Hypothalamus (tissue), 51 donors: ENCODE measurements at regions not wholly inside any gene's neighbourhood (a gene's known extent, or its start where the extent isn't known, plus 50 kb on each side); places are given as distances from the start of the nearest gene placed in this dataset.

Experiments used
- DNase-seq, 51 donors: peaks; one replicate each; lab custom pipeline; 2025; lab: John Stamatoyannopoulos, UW

DNA sequence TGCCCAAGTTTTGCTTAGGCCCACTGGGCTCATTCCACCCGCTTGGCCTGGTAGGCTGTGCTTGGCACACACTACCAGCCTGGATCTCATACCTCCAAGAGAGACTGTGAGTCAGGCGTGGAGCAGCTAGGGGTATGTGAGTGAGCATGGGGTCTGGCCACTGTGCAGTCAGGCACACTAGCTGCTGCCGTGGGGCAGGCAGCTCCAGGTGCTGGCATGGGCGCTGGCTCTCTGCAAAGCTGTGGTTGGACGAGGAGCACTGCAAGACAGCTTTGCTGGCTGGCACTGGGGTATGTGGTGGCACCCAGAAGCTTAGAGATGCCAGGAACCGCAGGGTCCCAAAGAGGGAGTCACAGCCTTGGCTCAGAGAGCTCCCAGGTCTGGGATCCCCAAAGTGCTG is 377.8 kb downstream of the KCTD8 start:
- no peak for DNase-seq

DNA sequence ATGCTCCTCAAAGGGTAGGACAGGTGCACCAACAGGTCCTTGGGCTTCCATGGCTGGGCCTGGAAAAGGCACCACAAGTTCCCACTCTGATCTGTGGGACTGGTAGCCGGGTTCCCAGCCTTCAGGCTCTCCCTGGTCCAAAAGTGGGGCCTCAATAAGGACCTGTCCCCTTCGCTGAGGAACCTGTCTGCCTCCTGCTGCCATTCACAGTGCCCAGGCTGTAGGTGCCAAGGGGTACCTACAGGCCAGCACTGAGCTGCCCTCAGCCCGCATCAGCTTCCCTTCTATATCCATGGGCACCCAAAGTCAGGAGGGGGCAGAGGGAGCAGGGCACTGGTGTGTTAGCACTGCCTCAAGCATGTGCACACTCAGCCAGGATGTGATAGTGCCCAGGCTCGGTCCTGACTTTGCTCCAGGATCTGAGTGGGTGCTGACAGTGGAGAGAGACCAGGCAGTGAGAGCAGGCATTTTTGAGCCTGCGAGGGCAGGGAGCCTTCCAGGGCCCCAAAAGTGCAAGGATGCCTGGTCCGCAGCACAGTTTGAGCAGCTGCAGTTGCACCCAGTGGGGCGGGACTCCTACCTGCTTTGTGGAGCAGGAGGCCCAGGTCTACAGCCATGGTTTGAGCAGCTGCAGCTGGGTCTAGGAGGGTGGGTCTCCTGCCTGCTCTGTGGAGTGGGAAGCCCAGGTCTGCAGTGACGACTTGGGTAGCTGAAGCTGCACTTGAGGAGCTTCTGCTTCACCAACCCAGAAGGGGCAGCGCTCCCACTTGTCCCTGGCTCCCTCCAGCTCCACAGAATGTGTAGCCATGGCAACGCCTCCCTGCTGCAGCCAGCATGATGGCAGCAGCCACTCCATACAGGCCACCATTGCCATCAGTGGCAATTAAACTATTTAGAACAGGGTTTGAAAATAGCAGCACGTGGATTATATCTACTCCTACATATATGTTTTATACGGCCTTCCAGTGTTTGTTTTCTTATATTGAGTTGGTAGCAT is 376.4 kb downstream of the KCTD8 start:
- peak in 1 of 51 donors; percentile 0 for DNase-seq

DNA sequence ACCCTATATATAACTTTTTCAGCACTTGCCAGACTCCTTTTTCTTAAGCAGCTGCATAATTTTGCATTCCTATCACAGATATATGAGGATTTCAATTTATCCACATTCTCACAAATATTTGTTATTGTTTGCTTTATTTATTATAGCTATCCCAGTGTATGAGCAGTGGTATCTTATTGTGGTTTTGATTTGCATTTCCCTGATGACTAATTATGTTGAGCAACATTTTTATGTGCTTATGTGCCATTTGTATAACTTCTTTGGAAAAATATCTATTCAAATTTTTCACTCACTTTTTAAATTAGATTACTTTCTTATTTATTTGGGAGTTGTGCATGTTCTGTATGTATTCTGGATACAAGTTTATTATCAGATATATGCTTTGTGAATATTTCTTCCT is 361.9 kb downstream of the KCTD8 start:
- no peak for DNase-seq

DNA sequence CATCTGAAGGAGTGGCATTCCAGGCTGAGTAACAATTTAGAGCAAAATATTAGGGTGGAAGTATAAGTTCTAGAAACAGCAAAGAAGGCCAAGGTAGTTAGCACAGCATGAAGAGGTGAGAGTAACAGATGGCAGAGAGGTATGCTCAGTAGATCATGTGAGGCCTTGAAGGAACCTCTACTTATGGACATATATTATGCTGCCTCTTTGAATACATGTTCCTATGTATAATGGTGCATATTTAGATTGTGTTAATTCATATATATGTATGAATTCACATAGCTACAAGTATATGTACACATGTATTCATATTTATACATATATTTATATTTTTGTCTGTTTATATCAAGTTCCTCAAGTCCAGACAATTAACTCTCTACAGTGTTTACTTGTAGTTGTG is 355.2 kb downstream of the KCTD8 start:
- no peak for DNase-seq

DNA sequence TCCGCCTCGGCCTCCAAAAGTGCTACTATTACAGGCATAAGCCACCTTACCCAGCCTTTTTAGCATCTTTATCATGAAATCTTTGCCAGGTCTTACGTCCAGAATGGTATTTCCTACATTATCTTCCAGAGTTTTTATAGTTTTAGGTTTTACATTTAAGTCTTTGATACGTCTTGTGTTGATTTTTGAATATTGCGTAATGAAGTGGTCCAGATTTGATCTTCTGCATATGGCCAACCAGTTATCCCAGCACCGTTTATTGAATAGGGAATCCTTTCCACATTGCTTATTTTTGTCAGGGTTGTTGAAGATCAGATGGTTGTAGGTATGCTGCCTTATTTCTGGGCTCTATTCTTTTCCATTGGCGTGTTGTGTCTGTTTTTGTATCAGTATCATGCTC is 349.6 kb downstream of the KCTD8 start:
- DNase-seq: no peak

DNA sequence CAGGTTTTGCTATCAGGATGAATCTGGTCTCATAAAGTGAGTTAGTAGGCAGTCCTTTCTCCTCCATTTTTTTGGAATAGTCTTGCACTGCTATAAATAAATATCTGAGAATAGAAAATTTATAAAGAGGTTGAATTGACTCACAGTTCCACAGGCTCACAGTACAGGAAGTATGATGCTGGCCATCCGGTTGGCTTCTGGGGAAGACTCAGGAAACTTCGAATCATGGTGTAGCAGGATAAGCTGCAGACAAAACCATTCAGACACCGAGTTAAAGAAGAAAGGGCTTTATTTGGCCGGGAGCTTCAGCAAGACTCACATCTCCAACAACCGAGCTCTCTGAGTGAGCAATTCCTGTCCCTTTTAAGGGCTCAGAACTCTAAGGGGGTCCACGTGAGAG is 348.2 kb downstream of the KCTD8 start:
- no peak for DNase-seq

DNA sequence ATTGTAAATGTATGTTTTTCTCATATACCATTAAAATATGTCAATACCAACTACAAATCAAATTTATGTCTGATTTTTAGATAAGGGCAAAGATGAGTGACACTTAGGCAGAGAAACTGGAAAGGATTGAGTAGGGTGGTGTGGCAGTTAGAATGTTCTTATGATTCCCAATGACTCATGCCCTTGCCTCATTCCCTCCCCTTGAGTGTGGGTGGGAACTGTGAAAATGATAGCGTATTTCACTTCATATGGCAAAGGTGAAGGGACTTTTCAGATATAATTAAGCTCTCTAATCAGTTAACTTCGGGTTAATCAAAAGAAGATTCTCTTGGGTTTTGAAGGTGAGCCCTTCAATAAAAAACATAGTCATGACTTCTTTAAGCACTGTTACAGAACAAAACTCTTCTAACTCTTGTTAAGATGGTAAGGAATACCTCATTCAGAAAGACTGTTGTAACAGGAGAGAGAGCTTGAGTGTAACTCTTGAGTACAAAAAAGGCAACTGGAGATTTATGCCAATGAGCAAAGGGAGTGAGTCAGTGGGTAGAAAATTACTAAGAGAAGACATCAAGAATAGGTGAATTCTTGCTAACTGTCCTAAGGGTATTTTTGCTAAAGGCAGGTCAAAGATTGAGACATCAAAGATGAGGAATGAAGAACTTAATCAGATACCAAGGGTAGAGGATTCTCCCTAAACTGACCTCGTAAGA is 329.5 kb downstream of the KCTD8 start:
- no peak for DNase-seq

DNA sequence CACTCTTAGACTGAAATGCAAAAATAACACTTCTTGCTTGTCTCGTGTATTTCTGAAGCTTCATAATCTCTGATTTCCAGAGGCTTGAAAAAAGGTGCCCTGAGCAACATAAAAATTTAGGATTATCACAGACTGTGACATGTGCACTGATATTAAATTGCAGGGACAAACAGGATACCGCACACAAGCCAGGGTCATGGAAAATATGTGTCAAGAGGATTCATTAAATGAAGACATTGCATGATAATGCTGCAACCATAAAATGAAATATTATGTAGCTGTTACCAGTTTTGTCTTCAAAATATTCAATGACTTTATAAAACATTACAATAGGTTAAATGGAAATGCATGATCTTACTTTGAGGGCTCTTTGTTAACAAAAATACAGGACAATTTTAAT is 328.0 kb downstream of the KCTD8 start:
- no peak for DNase-seq

DNA sequence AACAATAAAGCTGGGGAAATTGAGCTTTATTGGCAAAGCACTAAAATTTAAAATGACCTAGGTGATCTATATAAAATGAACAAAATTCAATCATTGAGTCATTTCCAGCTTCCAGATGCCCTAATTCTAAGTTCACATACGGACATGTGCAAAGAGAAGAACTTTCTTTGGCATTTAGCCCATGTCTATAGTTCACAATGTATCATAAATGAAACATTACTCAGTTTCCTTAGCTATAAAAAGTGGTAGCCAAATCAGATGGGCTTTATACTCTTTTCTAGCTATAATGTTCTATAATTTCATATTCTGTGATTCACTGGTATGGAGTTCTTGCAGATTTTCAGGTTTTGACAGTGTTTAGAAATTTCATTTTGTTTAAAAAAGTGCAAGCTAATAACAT is 327.4 kb downstream of the KCTD8 start:
- no peak for DNase-seq
